ENCODE measurements at regions not wholly inside any gene's neighbourhood (a gene's known extent, or its start where the extent isn't known, plus 50 kb on each side); places are given as distances from the start of the nearest gene placed in this dataset.

- DNase-seq: peak; percentile 67
Observed at GRCh38 chr5:1666812-1667588, 132.6 kb downstream of the MRPL36 start.

- no peak for DNase-seq
Observed at GRCh38 chr5:1666221-1666620, 133.4 kb downstream of the MRPL36 start.

- DNase-seq: no peak
Observed at GRCh38 chr5:1665803-1666202, 133.8 kb downstream of the MRPL36 start.

- no peak for DNase-seq
Observed at GRCh38 chr5:1665231-1665630, 134.4 kb downstream of the MRPL36 start.

- no peak for DNase-seq
Observed at GRCh38 chr5:1663186-1663585, 136.5 kb downstream of the MRPL36 start.

GRCh38 chr5:1662559-1663085 lies 137.0 kb downstream of the MRPL36 start:
- DNase-seq: no peak

GRCh38 chr5:1661831-1662558 lies 137.6 kb downstream of the MRPL36 start:
- no peak for DNase-seq

GRCh38 chr5:1661311-1661710 lies 137.6 kb upstream of the LPCAT1 start:
- no peak for DNase-seq

GRCh38 chr5:1660511-1660910 lies 136.8 kb upstream of the LPCAT1 start:
- no peak for DNase-seq

GRCh38 chr5:1660001-1660400 lies 136.2 kb upstream of the LPCAT1 start:
- DNase-seq: no peak

- DNase-seq: no peak
Observed at GRCh38 chr5:1659100-1659981, 135.6 kb upstream of the LPCAT1 start.

- no peak for DNase-seq
Observed at GRCh38 chr5:1658665-1659064, 134.9 kb upstream of the LPCAT1 start.

- no peak for DNase-seq
Observed at GRCh38 chr5:1657161-1657741, 133.5 kb upstream of the LPCAT1 start.

- no peak for DNase-seq
Observed at GRCh38 chr5:1656271-1656975, 132.7 kb upstream of the LPCAT1 start.

- DNase-seq: no peak
Observed at GRCh38 chr5:1655496-1656270, 131.9 kb upstream of the LPCAT1 start.

- DNase-seq: no peak
Observed at GRCh38 chr5:1654786-1655495, 131.2 kb upstream of the LPCAT1 start.

GRCh38 chr5:1653698-1654651 lies 130.2 kb upstream of the LPCAT1 start:
- DNase-seq: peak; percentile 27

GRCh38 chr5:1652873-1653697 lies 129.3 kb upstream of the LPCAT1 start:
- peak; percentile 69 for DNase-seq

Measured in hematopoietic multipotent progenitor cell treated with erythropoietin and hydrocortisone succinate and interleukin-3 and kit ligand, for 4 days (in vitro differentiated cells).